NB4 (cell line): ENCODE measurements at regions not wholly inside any gene's neighbourhood (a gene's known extent, or its start where the extent isn't known, plus 50 kb on each side); places are given as distances from the start of the nearest gene placed in this dataset.
"Not testable (repeated sequence)": the region's sequence is repeated elsewhere in the genome, so short reads cannot be mapped to it uniquely, and the experiment has no call there.

Experiments used
- DNase-seq: peaks from one replicate; pipeline ENCODE4 v3.0.0; 2010; ENCODE audit warnings: low read depth
- H3K4me3 ChIP-seq: one replicate; pipeline ENCODE4 v1.5.1; 2011; ENCODE audit warnings: mild to moderate bottlenecking, low read depth, low read length, moderate library complexity
- MYC ChIP-seq: IDR thresholded peaks from 2 replicates; pipeline ENCODE4 v1.6.1; 2011; ENCODE audit warnings: low read depth, low read length
- POLR2A ChIP-seq: IDR thresholded peaks from 2 replicates; pipeline ENCODE4 v1.6.1; 2011; ENCODE audit warnings: mild to moderate bottlenecking; ENCODE audit not compliant: insufficient read length; ENCODE audit errors: extremely low read depth
- TF ChIP-seq, protein P1 (sequence below): IDR thresholded peaks from one replicate; pipeline ENCODE4 v1.5.1; 2012; ENCODE audit warnings: low read depth, low read length
- TF ChIP-seq, protein P2 (sequence below): IDR thresholded peaks from 2 replicates; pipeline ENCODE4 v1.6.1; 2011; ENCODE audit warnings: low read depth, low read length

DNA sequence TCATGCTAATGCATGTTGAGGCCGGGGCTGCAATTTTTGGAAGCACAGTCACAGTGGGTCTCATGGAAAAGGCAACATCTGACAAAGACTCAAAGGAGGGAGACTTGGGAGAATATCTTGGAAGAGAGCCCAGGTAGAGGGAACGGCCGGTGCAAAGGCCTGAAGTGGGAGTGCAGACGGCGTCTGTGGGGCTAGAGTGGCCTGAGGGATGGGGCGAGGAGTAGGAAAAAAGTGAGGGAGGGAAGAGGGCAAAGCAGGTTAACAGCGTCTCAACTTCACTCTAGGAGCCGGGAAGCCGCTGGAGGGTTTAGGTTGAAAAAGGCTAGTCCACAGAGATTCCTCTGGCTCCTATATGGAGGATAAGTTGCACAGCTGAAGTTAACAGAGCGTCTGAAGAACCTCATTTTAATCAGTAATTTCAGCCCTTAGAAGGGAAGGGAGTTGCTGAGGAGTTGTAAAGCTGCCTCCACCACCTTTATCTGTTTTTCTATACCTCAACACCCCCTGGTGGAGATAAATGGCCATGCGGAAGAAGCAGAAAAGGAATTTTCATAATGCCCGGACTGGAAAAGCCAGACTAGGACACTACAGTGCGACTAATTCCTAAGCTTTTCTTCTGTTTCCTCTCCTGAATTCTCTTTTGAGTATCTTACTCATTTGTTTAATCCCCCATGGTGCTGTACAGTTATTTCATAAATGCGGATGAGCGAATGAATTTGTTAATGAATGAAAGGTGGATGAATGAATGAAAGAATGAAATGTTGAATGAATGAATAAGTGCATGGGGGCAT lies 78.7 kb upstream of the ZNF281 start:
- peak; percentile 67 for DNase-seq
- TF ChIP-seq, protein P1, sequence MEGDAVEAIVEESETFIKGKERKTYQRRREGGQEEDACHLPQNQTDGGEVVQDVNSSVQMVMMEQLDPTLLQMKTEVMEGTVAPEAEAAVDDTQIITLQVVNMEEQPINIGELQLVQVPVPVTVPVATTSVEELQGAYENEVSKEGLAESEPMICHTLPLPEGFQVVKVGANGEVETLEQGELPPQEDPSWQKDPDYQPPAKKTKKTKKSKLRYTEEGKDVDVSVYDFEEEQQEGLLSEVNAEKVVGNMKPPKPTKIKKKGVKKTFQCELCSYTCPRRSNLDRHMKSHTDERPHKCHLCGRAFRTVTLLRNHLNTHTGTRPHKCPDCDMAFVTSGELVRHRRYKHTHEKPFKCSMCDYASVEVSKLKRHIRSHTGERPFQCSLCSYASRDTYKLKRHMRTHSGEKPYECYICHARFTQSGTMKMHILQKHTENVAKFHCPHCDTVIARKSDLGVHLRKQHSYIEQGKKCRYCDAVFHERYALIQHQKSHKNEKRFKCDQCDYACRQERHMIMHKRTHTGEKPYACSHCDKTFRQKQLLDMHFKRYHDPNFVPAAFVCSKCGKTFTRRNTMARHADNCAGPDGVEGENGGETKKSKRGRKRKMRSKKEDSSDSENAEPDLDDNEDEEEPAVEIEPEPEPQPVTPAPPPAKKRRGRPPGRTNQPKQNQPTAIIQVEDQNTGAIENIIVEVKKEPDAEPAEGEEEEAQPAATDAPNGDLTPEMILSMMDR, result peak; percentile 73
- TF ChIP-seq, protein P2, sequence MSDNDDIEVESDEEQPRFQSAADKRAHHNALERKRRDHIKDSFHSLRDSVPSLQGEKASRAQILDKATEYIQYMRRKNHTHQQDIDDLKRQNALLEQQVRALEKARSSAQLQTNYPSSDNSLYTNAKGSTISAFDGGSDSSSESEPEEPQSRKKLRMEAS, result no peak
- no peak overlapping the region for H3K4me3 ChIP-seq

DNA sequence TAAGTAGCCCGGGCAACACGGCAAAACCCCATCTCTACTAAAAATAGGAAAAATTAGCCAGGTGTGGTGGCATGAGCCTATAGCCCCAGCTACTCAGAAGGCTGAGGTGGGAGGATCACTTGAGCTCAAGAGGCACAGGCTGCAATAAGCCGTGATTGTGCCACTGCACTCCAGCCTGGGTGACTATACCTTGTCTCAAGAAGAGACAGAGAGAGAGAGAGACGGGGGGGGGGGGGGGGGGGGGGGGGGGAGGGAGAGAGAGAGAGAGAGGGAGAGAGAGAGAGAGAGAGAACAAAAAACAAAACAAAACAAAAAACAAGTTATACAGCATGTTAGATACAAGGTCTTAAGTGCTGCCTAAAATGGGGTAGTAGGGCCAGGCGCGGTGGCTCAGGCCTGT lies 77.8 kb upstream of the ZNF281 start:
- no peak overlapping the region for H3K4me3 ChIP-seq
- TF ChIP-seq, protein P1, result no peak
- TF ChIP-seq, protein P2, result no peak
- DNase-seq, result peak; percentile 14

DNA sequence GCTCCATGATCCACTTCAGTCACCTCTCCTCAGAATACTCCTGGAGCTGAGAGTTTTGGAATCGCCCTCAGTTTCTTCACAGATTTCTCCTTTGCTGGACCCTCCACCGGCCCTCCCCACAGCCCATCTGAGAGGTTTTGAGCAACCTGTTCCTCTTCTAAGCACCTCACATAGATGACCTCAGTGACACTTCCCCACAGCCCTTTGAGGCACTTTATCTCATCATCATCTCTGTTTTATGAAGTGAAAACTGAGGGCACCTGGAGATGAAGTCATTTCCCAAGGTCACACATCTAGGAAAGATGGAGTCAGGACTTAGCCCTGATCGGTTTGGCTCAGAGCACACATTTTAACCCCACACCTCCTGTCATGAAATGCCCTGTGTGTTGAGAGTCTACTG lies 76.8 kb upstream of the ZNF281 start:
- no peak overlapping the region for H3K4me3 ChIP-seq
- TF ChIP-seq, protein P1, result no peak
- TF ChIP-seq POLR2A (no peak), MYC (no peak)
- TF ChIP-seq, protein P2, result no peak
- DNase-seq, result no peak

DNA sequence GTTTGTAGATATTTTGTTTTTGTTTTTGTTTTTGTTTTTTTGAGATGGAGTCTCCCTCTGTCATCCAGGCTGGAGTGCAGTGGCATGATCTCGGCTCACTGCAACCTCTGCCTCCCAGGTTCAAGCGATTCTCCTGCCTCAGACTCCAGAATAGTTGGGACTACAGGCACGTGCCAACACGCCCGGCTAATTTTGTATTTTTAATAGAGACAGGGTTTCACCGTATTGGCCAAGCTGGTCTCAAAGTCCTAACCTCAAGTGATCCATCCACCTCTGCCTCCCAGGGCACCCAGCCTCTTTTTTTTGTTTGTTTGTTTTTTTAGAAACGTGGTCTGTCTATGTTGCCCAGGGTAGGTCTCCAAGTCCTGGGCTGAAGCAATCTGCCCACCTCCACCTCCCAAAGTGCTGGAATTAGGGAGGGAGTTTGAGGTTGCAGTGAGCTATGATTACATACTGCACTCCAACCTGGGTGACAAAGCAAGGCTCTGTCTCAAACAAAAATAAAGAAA lies 74.7 kb upstream of the ZNF281 start:
- DNase-seq, H3K4me3 ChIP-seq: not testable (repeated sequence)

DNA sequence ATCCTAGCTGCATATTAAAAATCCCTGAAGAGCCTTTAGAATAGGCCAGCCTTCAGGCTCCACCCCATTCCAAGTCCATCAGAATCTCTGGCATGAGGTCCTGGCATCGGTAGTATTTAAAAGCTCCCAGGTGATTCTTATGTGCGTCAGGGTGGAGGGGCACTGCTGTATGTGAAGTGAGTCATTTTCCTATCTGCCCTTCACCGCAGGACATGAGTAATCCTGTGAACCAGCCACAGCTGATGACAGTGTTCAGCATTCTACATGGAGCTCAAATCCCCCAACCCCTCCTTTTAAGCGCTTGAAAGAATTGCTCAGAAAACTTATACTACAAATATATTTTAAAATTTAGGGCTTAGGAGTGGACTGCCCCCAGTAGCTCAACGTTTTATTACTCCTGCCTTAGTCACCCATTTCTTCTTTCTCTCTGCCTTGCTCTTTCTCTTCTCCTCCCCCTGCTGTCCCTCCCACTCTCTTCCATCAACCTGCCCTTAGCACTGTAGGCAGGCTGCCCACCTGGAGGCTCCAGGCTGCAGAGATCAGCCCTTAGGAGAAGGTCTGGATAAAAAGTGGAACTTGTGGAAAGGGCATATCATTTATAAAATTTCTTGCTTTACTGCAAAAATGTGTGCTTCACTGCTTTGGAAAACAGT lies 73.8 kb upstream of the ZNF281 start:
- peak; percentile 78 for DNase-seq
- TF ChIP-seq, protein P2, result no peak
- TF ChIP-seq, protein P1, result no peak
- no peak for TF ChIP-seq MYC
- no peak for TF ChIP-seq POLR2A
- no peak overlapping the region for H3K4me3 ChIP-seq

DNA sequence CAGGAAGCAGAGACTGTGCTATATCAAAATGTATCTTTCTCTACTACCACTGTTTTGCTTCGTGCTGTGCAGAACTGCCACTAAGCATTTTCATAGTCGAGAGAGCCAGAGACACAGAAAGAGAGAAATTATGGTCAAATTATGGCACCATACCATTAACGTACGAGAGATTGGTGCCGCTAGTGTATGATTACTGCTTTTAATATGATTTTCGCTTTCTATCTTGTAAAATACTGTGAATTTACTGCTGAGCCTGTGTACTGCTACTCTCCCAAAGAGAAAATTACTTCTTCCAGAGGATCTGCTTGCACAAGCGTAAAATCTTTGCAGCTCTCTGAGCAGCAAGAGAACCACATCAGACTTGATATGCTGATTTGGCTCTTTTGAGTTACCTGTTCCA lies 71.1 kb upstream of the ZNF281 start:
- TF ChIP-seq MYC (no peak), POLR2A (no peak)
- TF ChIP-seq, protein P2, result no peak
- TF ChIP-seq, protein P1, result no peak
- DNase-seq, result no peak
- H3K4me3 ChIP-seq, result no peak overlapping the region
